HG03439 (cell line): ENCODE measurements at regions not wholly inside any gene's neighbourhood (a gene's known extent, or its start where the extent isn't known, plus 50 kb on each side); places are given as distances from the start of the nearest gene placed in this dataset.
"Not testable (repeated sequence)": the region's sequence is repeated elsewhere in the genome, so short reads cannot be mapped to it uniquely, and the experiment has no call there.

ENCODE experiments used
- ATAC-seq: cut with Tn5 transposase; IDR thresholded peaks from one replicate; pipeline ENCODE4 v1.9.1; 2021; ENCODE audit warnings: mild to moderate bottlenecking, moderate library complexity; ENCODE audit not compliant: unreplicated experiment

- ATAC-seq, result no peak
Measured at GRCh38 chr4:189207872-189208271, 732.8 kb upstream of the FRG1 start.

DNA sequence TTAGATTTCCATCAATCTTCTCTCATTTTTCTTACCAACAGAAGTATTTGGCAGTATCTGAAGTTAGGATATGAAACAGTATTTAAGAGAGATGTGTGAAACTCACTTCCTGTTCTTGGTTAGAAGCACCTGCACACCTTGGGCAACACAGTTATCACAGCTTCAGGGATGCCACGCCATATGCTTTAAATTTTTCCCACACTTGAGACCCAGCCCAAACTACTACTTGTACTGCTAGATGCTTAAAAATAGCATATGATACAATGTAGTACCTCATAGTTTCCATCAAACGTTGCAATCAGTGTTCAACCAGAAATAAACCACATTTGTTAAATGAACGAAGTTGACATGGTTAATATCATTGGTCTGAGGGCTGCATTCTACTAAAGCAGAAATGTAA is 725.1 kb upstream of the FRG1 start:
- no peak for ATAC-seq

DNA sequence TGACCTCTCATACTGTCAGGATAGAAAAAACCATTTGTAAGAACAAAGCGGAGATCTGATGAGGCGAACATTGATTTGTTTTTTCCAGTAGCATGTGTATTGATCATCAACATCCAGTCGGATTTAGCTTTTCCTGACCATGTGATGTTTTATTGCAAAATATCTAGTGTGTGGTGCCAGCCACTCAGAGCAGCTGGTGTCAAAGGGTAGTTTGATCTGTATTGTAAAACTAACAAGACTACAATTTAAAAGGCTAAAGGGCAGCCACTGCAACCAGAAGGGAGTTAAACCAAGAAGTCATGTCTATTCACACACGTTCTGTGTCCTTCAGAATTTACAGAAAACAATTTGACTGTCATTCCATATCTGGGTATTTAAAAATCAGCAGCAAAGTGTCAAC is 719.0 kb upstream of the FRG1 start:
- ATAC-seq, result no peak

DNA sequence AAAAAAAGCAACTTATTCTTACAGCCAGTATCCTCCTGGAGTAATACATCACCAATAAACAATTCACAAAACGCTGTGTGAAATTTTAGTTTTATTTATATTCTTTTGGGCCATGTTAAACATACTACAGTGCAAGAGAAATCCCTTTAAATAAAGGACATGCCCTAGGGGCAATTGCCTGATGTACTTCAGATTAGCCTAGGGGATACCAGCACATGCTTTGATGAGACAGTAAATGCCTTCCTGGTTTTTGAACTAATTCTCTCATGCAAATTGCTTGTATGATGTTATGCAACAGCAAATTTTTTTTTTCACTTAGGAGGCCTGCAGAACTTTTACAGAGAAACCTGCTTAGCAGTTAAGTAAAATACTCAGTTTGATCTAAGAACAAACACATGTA is 711.9 kb upstream of the FRG1 start:
- ATAC-seq, result no peak

DNA sequence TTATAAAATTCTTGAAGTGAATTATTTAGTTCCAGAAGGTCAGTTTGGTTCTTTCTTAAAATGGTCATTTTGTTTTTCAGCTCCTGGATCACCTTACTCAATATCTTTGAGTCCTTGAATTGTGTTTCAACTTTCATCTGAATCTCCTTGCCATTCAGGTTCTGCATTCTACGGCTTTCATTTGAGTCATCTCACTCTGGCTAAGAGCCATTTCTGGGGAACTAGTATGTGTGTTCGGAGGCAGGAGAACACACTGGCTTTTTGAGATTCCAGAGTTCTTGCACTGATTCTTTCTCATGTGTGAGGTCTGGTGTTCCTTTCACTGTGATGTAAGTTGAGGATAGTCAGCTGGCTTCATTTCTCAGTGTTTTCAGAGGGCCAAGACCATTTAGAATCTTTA is 708.4 kb upstream of the FRG1 start:
- no peak for ATAC-seq

DNA sequence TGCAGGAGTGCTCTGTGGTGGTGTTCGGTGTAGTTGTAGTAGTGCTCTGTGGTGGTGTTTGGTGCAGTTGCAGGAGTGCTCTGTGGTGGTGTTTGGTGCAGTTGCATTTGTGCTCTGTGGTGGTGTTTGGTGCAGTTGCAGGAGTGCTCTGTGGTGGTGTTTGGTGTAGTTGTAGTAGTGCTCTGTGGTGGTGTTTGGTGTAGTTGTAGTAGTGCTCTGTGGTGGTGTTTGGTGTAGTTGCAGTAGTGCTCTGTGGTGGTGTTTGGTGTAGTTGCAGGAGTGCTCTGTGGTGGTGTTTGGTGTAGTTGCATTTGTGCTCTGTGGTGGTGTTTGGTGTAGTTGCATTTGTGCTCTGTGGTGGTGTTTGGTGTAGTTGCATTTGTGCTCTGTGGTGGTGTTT is 706.9 kb upstream of the FRG1 start:
- not testable (repeated sequence) for ATAC-seq

GRCh38 chr4:189234948-189235347 is 705.7 kb upstream of the FRG1 start:
- not testable (repeated sequence) for ATAC-seq

DNA sequence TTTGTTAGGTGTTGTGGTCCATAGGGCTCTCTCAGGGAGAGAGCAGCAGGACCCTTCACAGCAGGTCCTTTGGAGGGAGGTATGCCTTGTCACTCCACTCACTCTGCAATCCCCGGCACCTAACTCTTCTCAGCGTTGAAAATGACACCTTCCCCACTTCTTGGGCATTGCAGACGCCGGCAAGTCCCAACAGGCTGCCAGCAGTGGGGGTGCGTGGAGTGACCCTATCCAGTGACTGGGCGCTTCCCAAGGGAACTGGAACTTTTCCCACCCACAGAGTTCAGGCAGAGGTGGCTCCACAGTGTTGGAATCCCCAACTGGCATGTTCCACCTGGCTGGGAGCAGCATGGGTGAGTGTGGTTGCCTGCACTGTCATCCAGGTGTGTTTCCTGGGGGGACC is 705.1 kb upstream of the FRG1 start:
- no peak for ATAC-seq

- not testable (repeated sequence) for ATAC-seq
Measured at GRCh38 chr4:189236321-189236720, 704.4 kb upstream of the FRG1 start.

GRCh38 chr4:189237340-189237739 is 703.3 kb upstream of the FRG1 start:
- ATAC-seq, result no peak

DNA sequence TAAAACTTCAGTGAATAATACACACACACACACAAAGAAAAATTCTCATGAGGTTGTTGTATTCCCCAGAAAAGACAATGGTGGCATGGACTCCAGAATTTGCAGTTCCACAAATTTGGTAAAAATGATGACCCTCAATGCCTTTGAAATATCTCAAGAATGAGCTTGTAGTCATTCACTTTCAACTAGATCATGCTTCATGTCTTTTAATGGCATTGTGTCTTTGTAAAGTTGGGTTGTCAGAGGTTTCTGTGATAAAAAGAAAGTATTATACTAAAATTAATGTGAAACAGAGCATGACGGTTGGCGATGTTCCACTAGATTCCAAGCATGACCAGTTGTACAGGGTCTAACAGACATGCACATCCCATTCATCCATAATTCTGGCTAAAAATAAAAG is 685.0 kb upstream of the FRG1 start:
- no peak for ATAC-seq

GRCh38 chr4:189261475-189261874 is 679.2 kb upstream of the FRG1 start:
- no peak for ATAC-seq

- ATAC-seq, result no peak
Measured at GRCh38 chr4:189265515-189265914, 675.2 kb upstream of the FRG1 start.

GRCh38 chr4:189267312-189267965 is 673.2 kb upstream of the FRG1 start:
- ATAC-seq, result no peak

DNA sequence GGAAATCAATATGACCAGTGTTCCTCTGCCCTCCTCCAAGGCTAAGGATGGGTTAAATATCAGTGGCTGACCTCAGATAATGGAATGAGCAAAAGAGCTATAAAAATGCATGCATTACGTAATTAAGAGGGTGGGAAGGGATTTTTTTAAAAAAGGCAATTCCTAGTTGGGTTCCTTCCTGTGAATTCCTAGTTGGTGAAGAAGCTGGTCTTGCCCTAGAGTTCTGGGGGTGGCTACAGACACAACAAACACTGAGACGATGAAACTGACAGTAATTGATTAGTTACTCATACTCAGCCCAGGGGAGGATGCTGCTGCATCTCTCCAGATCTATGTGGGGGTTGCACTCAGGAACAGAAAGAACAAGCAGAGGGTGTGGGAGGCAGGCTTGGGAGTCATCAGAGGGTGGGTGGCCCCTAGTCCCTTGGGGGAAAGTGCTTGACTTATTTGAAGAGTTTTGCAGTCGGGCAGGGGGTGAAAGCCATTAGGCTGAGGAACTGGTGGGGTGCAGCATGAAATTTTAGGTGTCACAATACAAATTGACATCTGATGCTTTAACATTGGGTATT is 662.0 kb upstream of the FRG1 start:
- ATAC-seq, result no peak

DNA sequence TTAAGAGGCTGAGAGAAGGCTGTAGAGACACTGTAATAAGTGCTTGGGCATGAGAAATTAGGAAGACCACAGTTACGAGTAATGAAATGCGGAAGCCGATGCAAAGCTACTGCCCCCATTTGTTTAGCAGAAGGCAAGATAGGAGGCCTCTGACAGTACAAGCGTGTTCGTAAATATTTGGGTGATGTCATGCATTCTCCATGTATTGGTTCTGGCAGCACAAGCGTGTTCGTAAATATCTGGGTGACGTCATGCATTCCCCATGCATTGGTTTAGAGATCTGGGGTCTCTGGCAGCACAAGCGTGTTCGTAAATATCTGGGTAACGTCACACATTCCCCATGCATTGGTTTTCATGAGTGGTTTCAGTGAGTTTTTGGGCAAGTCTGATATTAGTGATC is 661.5 kb upstream of the FRG1 start:
- no peak for ATAC-seq

- no peak for ATAC-seq
Measured at GRCh38 chr4:189285377-189285776, 655.3 kb upstream of the FRG1 start.

- no peak for ATAC-seq
Measured at GRCh38 chr4:189291939-189292338, 648.7 kb upstream of the FRG1 start.

- ATAC-seq, result no peak
Measured at GRCh38 chr4:189293459-189293858, 647.2 kb upstream of the FRG1 start.

GRCh38 chr4:189294574-189294973 is 646.1 kb upstream of the FRG1 start:
- ATAC-seq, result no peak

DNA sequence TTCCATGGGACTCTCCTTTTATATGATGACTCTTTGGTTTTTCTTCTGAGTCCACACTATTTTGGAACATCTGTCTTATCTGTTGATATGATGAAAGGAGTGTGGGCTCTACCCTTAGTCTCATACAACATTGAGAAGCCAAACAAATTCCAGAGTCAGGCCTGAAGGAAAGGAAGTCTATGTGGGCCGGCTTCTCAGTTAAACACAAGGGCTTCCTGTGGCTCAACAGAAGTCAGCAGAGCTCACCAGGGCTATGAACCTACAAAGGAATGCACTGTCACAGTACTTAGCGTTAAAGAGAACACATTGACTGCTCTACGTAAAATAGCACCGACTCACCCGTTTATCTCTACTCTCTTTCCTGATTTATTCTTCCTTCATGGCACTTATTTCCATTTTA is 641.0 kb upstream of the FRG1 start:
- no peak for ATAC-seq

GRCh38 chr4:189301692-189302091 is 639.0 kb upstream of the FRG1 start:
- ATAC-seq, result no peak

DNA sequence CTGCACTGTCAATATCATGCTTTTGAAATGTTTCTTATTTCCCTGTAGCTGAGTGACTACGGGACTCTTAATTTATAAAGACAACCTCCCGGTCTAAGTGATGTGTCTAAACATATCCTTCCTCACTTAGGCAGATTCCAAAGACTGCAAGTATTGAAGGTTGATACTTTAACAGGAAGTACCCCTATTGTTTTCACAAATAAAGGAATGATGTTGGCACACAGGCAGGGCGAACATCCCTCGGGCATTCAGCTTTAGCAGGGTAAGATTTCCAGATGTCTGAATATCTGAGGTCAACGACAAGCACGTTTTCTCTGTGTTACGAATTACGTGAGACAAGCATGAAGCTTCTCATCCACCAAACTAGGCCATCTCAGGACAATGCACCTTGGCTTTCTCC is 638.0 kb upstream of the FRG1 start:
- no peak for ATAC-seq
